Left renal pelvis (tissue), 4 donors: ENCODE measurements at regions not wholly inside any gene's neighbourhood (a gene's known extent, or its start where the extent isn't known, plus 50 kb on each side); places are given as distances from the start of the nearest gene placed in this dataset.

Source experiments
- DNase-seq, 4 donors: peaks; one replicate each; pipeline ENCODE4 v3.0.0-alpha.2; 2013; ENCODE audit warnings: low read depth in 4 of 4, low spot score in 3 of 4

GRCh38 chr3:78368636-78369345 lies 1328.9 kb downstream of the ROBO2 start:
- DNase-seq = no peak

- DNase-seq = no peak
Observed at GRCh38 chr3:78390221-78390620, 1350.3 kb downstream of the ROBO2 start.

GRCh38 chr3:78398401-78398800 lies 1358.5 kb downstream of the ROBO2 start:
- DNase-seq = no peak

GRCh38 chr3:78402720-78403119 lies 1362.8 kb downstream of the ROBO2 start:
- no peak for DNase-seq

GRCh38 chr3:78405745-78406144 lies 1362.1 kb downstream of the ROBO1 start:
- DNase-seq = no peak

GRCh38 chr3:78406396-78406795 lies 1361.4 kb downstream of the ROBO1 start:
- DNase-seq = no peak

- DNase-seq = no peak
Observed at GRCh38 chr3:78410077-78410476, 1357.7 kb downstream of the ROBO1 start.

- no peak for DNase-seq
Observed at GRCh38 chr3:78414261-78414660, 1353.5 kb downstream of the ROBO1 start.

- DNase-seq = no peak
Observed at GRCh38 chr3:78420611-78421010, 1347.2 kb downstream of the ROBO1 start.

- DNase-seq = no peak
Observed at GRCh38 chr3:78421247-78421966, 1346.4 kb downstream of the ROBO1 start.

GRCh38 chr3:78424656-78425055 lies 1343.1 kb downstream of the ROBO1 start:
- DNase-seq = no peak

- DNase-seq = no peak
Observed at GRCh38 chr3:78426454-78426853, 1341.3 kb downstream of the ROBO1 start.

- no peak for DNase-seq
Observed at GRCh38 chr3:78427303-78427702, 1340.5 kb downstream of the ROBO1 start.

- no peak for DNase-seq
Observed at GRCh38 chr3:78430741-78431140, 1337.1 kb downstream of the ROBO1 start.

- DNase-seq = no peak
Observed at GRCh38 chr3:78434801-78435200, 1333.0 kb downstream of the ROBO1 start.

GRCh38 chr3:78455166-78455565 lies 1312.6 kb downstream of the ROBO1 start:
- no peak for DNase-seq

- DNase-seq = no peak
Observed at GRCh38 chr3:78455712-78456433, 1311.9 kb downstream of the ROBO1 start.

GRCh38 chr3:78459796-78460195 lies 1308.0 kb downstream of the ROBO1 start:
- DNase-seq = no peak

- DNase-seq = no peak
Observed at GRCh38 chr3:78462021-78462420, 1305.8 kb downstream of the ROBO1 start.

- DNase-seq = no peak
Observed at GRCh38 chr3:78476076-78476475, 1291.7 kb downstream of the ROBO1 start.

- no peak for DNase-seq
Observed at GRCh38 chr3:78481050-78481449, 1286.7 kb downstream of the ROBO1 start.

GRCh38 chr3:78483090-78483489 lies 1284.7 kb downstream of the ROBO1 start:
- no peak for DNase-seq
